MM.1S (cell line): ENCODE measurements at regions not wholly inside any gene's neighbourhood (a gene's known extent, or its start where the extent isn't known, plus 50 kb on each side); places are given as distances from the start of the nearest gene placed in this dataset.

Source experiments
- CTCF ChIP-seq: fragments of 300-600 bp; sonication (generic); IDR thresholded peaks from 2 replicates; pipeline ENCODE4 v1.5.1; 2016; ENCODE audit warnings: antibody characterized with exemption, low read length, mixed read lengths
- EZH2 ChIP-seq: fragments of 300-600 bp; sonication (generic); optimal IDR thresholded peaks from 2 replicates; pipeline ENCODE3; 2017; ENCODE audit warnings: low read depth, mild to moderate bottlenecking, antibody characterized with exemption, low read length, mixed read lengths

DNA sequence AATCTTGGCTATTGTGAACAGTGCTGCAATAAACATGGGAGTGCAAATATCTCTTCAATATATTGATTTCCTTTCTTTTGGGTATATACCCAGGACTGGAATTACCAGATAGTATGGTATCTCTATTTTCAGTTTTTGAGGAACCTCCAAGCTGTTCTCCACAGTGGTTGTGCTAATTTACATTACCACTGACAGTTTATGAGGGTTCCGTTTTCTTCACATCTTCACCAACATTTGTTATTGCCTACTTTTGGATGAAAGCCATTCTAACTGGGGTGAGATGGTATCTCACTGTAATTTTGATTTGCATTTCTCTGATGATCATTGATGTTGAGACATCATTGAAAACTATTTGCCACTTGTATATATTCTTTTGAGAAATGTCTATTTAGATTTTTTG, 79.6 kb upstream of the ZNF827 start:
- TF ChIP-seq CTCF = no peak
- TF ChIP-seq EZH2 = no peak
